ENCODE measurements at regions not wholly inside any gene's neighbourhood (a gene's known extent, or its start where the extent isn't known, plus 50 kb on each side); places are given as distances from the start of the nearest gene placed in this dataset.

DNA sequence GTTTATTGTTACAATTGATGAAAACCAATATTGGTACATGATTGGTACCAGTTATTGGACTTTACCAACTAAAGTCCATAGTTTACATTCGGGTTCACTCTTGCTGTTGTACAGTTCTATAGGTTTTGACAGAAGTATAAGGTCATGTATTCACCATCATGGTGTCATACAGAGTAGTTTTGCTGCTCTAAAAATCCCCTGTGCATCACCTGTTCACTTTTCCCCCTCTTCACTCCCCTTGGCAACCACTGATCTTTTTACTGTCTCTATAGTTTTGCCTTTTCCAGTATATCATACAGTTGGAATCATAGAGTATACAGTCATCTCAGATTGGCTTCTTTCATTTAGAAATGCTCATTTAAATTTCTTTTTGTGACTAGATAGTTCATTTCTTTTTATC is 51.2 kb upstream of the MED4 start:
- no peak overlapping the region for H3K27ac ChIP-seq (ENCODE audit: low read depth, low read length, poor library complexity, severe bottlenecking)
- TF ChIP-seq, protein P1, sequence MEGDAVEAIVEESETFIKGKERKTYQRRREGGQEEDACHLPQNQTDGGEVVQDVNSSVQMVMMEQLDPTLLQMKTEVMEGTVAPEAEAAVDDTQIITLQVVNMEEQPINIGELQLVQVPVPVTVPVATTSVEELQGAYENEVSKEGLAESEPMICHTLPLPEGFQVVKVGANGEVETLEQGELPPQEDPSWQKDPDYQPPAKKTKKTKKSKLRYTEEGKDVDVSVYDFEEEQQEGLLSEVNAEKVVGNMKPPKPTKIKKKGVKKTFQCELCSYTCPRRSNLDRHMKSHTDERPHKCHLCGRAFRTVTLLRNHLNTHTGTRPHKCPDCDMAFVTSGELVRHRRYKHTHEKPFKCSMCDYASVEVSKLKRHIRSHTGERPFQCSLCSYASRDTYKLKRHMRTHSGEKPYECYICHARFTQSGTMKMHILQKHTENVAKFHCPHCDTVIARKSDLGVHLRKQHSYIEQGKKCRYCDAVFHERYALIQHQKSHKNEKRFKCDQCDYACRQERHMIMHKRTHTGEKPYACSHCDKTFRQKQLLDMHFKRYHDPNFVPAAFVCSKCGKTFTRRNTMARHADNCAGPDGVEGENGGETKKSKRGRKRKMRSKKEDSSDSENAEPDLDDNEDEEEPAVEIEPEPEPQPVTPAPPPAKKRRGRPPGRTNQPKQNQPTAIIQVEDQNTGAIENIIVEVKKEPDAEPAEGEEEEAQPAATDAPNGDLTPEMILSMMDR (IDR thresholded peaks at IDR 0.05; ENCODE audit: low read length): no peak
- no peak for TF ChIP-seq EZH2 (IDR thresholded peaks at IDR 0.05; ENCODE audit: borderline replicate concordance, low read length)
- no peaks in the 10 kb centered on the region for H3K36me3 ChIP-seq (ENCODE audit: insufficient read depth, low read length)
- H2AFZ ChIP-seq (ENCODE audit: low read length): no peak overlapping the region
- H4K20me1 ChIP-seq (ENCODE audit: insufficient read depth, low read length): no peaks in the 10 kb centered on the region
- no peaks in the 10 kb centered on the region for H3K9me2 ChIP-seq (ENCODE audit: low read depth, low read length)
- no peaks in the 10 kb centered on the region for H3K27me3 ChIP-seq (ENCODE audit: insufficient read depth, low read length)
- no peak overlapping the region for H3K4me2 ChIP-seq (ENCODE audit: low read length)
- H3K9ac ChIP-seq (ENCODE audit: low read length): no peak overlapping the region
- H3K4me1 ChIP-seq (ENCODE audit: insufficient read depth, low read length, severe bottlenecking): peaks cover 3% of the 10 kb centered on the region
- no peak overlapping the region for H3K4me3 ChIP-seq (ENCODE audit: low read depth, low read length, poor library complexity, severe bottlenecking)
- H3K9me3 ChIP-seq (ENCODE audit: low read length): no peaks in the 10 kb centered on the region
- H3K79me2 ChIP-seq (ENCODE audit: insufficient read depth, low read length): no peaks in the 10 kb centered on the region
- no peaks in the 10 kb centered on the region for H3F3A ChIP-seq (ENCODE audit: insufficient read depth, low read length)
